ENCODE measurements at regions not wholly inside any gene's neighbourhood (a gene's known extent, or its start where the extent isn't known, plus 50 kb on each side); places are given as distances from the start of the nearest gene placed in this dataset.

DNA sequence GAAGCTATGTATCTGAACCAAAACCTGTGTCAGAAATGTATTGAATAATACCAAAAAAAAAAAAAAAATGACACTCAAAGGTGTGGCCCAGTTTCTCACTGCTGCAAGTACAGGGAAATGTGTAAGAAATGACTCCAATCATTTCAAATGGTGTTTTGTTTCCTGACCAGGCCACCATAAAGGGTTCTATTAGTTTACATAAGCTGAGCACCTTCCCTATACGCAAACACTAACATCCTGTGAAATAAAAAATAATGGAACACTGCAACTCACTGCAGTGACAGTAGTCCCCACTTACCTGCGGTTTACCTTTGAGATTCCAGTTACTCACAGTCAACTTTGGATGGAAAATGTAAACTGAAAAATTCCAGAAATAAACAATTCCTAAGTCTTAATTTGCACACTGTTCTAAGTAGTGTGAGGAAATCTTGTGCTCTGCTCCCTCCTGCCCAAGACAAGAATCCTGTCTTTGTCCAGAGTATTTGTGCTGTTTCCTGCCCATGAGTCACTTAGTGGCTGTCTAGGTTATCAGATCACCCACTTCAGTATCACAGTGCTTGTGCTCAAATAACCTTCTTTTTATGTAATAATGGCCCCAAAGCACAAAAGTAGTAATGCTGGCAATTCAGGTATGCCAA is 265.3 kb downstream of the RCHY1 start:
- TF ChIP-seq JUN (IDR thresholded peaks at IDR 0.05; ENCODE audit: borderline replicate concordance, insufficient read depth, insufficient read length, low read depth) (peak; percentile 44), EZH2 (IDR thresholded peaks at IDR 0.05; ENCODE audit: borderline replicate concordance, low read depth, low read length, severe bottlenecking) (no peak), FOS (IDR thresholded peaks at IDR 0.05; ENCODE audit: borderline replicate concordance, insufficient read depth, low read length) (peak; percentile 33)
- TF ChIP-seq, protein P1, sequence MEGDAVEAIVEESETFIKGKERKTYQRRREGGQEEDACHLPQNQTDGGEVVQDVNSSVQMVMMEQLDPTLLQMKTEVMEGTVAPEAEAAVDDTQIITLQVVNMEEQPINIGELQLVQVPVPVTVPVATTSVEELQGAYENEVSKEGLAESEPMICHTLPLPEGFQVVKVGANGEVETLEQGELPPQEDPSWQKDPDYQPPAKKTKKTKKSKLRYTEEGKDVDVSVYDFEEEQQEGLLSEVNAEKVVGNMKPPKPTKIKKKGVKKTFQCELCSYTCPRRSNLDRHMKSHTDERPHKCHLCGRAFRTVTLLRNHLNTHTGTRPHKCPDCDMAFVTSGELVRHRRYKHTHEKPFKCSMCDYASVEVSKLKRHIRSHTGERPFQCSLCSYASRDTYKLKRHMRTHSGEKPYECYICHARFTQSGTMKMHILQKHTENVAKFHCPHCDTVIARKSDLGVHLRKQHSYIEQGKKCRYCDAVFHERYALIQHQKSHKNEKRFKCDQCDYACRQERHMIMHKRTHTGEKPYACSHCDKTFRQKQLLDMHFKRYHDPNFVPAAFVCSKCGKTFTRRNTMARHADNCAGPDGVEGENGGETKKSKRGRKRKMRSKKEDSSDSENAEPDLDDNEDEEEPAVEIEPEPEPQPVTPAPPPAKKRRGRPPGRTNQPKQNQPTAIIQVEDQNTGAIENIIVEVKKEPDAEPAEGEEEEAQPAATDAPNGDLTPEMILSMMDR (IDR thresholded peaks at IDR 0.05; ENCODE audit: extremely low read depth in 1 of 2, insufficient read depth in 1 of 2, low read depth in 1 of 2, low read length in 2 of 2): no peak

Data from endothelial cell of umbilical vein (primary cell).